Panc1 (cell line): ENCODE measurements at regions not wholly inside any gene's neighbourhood (a gene's known extent, or its start where the extent isn't known, plus 50 kb on each side); places are given as distances from the start of the nearest gene placed in this dataset.

Source experiments
- ATAC-seq: fragments of 200-7000 bp; cut with Tn5 transposase; 2 replicates; pipeline ENCODE4 v1.9.1; 2020; ENCODE audit warnings: mild to moderate bottlenecking, moderate library complexity
- BruUV-seq: library from RNA; stranded (reverse); fragments of 400-500 nt; replicated peaks from 2 replicates; lab custom pipeline; 2021; lab: Mats Ljungman, UMichigan
- CTCF ChIA-PET: fragments of 300-600 bp; sonication (Branson Sonifier 250); formaldehyde crosslinking; loops from one replicate; lab custom pipeline; 2022; ENCODE audit warnings: antibody characterized with exemption; lab: Charles Lee
- POLR2A ChIA-PET: fragments of 300-600 bp; sonication (Branson Sonifier 250); formaldehyde crosslinking; loops from one replicate; lab custom pipeline; 2022; ENCODE audit warnings: antibody characterized with exemption; lab: Charles Lee
- DNase-seq: peaks from one replicate; pipeline ENCODE4 v3.0.0-alpha.2; 2010; ENCODE audit warnings: low read depth, low spot score
- H3K27ac ChIP-seq: 2 replicates; pipeline ENCODE4 v1.5.1; 2011; ENCODE audit warnings: mild to moderate bottlenecking, low read length, inconsistent platforms
- H3K27me3 ChIP-seq: fragments of 200-500 bp; sonication (Bioruptor generic); 2 replicates; pipeline ENCODE4 v1.6.0; 2014; ENCODE audit warnings: low read length, inconsistent platforms; ENCODE audit not compliant: control insufficient read depth, insufficient read depth
- H3K36me3 ChIP-seq: fragments of 200-500 bp; sonication (Bioruptor generic); 2 replicates; pipeline ENCODE4 v1.5.1; 2014; ENCODE audit warnings: inconsistent platforms, mild to moderate bottlenecking, low read length, moderate library complexity; ENCODE audit not compliant: control insufficient read depth, insufficient read depth
- H3K4me1 ChIP-seq: 2 replicates; pipeline ENCODE4 v1.5.1; 2011; ENCODE audit warnings: inconsistent platforms, mild to moderate bottlenecking, low read length, moderate library complexity; ENCODE audit not compliant: control insufficient read depth, insufficient read depth
- H3K4me3 ChIP-seq, 2 experiments: 2 replicates each; pipeline ENCODE4 v1.5.1; 2011 to 2012; ENCODE audit warnings: low read depth in 2 of 2, low read length in 2 of 2, mild to moderate bottlenecking in 2 of 2, inconsistent platforms in 1 of 2, moderate library complexity in 1 of 2
- H3K9me3 ChIP-seq: fragments of 200-500 bp; sonication (Bioruptor generic); 2 replicates; pipeline ENCODE4 v1.5.1; 2014; ENCODE audit warnings: low read depth, mild to moderate bottlenecking, inconsistent platforms, low read length, moderate library complexity; ENCODE audit not compliant: control insufficient read depth, insufficient read depth
- CTCF ChIP-seq: fragments of 450-650 bp; IDR thresholded peaks from 2 replicates; pipeline ENCODE4 v1.5.1; 2017; ENCODE audit warnings: mild to moderate bottlenecking
- POLR2AphosphoS5 ChIP-seq: IDR thresholded peaks from 2 replicates; pipeline ENCODE4 v1.6.1; 2012; ENCODE audit warnings: mild to moderate bottlenecking, low read depth, low read length, moderate library complexity
- REST ChIP-seq, 2 experiments: IDR thresholded peaks; 2 replicates each; pipeline ENCODE4 v1.6.1; 2011 to 2012; ENCODE audit warnings: low read depth in 2 of 2, control low read depth in 1 of 2, low read length in 1 of 2, mild to moderate bottlenecking in 1 of 2, moderate library complexity in 1 of 2; ENCODE audit not compliant: insufficient read depth in 1 of 2
- SIN3A ChIP-seq: IDR thresholded peaks from 2 replicates; pipeline ENCODE4 v1.6.1; 2012; ENCODE audit warnings: low read depth, mild to moderate bottlenecking, low read length, moderate library complexity, borderline replicate concordance; ENCODE audit not compliant: insufficient read depth
- TCF7L2 ChIP-seq: IDR thresholded peaks from 2 replicates; pipeline ENCODE4 v1.6.1; 2011; ENCODE audit warnings: mild to moderate bottlenecking, low read depth, low read length, inconsistent platforms
- in situ Hi-C: cut with HindIII; loops from 2 replicates; pipeline ENCODE4 v1.10.0; 2016; ENCODE audit warnings: low sequenced_read_pairs, low pct_unique_long_range_greater_than_20kb
- intact Hi-C: fragments of 100-400 bp; cut with micrococcal nuclease; formaldehyde crosslinking; loops from one replicate; pipeline ENCODE4 v1.10.0; 2022; ENCODE audit not compliant: unreplicated experiment

- no peak for ATAC-seq
- intact Hi-C loops = no loop called here
- Histone ChIP-seq H3K4me1 (no peaks in the 10 kb centered on the region), H3K36me3 (no peaks in the 10 kb centered on the region), H3K27ac (no peak overlapping the region), H3K9me3 (no peaks in the 10 kb centered on the region), H3K4me3 (no peak overlapping the region), H3K27me3 (no peaks in the 10 kb centered on the region)
- in situ Hi-C loops = no loop called here
- POLR2A ChIA-PET = no interaction called here
- no peak for TF ChIP-seq SIN3A
- TF ChIP-seq POLR2AphosphoS5 = no peak
- no peak for TF ChIP-seq REST (IDR thresholded peaks at IDR 0.05; ENCODE audit: insufficient read depth in 1 of 2, low read depth in 2 of 2, low read length in 1 of 2)
- TF ChIP-seq TCF7L2 = no peak
- no peak for TF ChIP-seq CTCF
- BruUV-seq = no TSS peak
- CTCF ChIA-PET = no interaction called here
- DNase-seq = no peak
Observed at GRCh38 chr13:59435024-59435423, 728.7 kb downstream of the DIAPH3 start.

GRCh38 chr13:59437544-59438301, 726.0 kb downstream of the DIAPH3 start:
- BruUV-seq = no TSS peak
- DNase-seq (no peak), ATAC-seq (no peak)
- CTCF ChIA-PET = no interaction called here
- intact Hi-C loops (no loop called here), in situ Hi-C loops (no loop called here)
- no peak for TF ChIP-seq SIN3A
- TF ChIP-seq TCF7L2 = no peak
- peak in 1 of 2 experiments; percentile 49; a peak in 1 of 4 replicates for TF ChIP-seq REST (IDR thresholded peaks at IDR 0.05; ENCODE audit: insufficient read depth in 1 of 2, low read depth in 2 of 2, low read length in 1 of 2)
- no peak for TF ChIP-seq CTCF
- POLR2A ChIA-PET = no interaction called here
- Histone ChIP-seq H3K36me3 (no peaks in the 10 kb centered on the region), H3K27ac (no peak overlapping the region), H3K4me3 (no peak overlapping the region), H3K27me3 (no peaks in the 10 kb centered on the region), H3K4me1 (no peaks in the 10 kb centered on the region), H3K9me3 (no peaks in the 10 kb centered on the region)
